Endothelial cell of umbilical vein (primary cell): ENCODE measurements at regions not wholly inside any gene's neighbourhood (a gene's known extent, or its start where the extent isn't known, plus 50 kb on each side); places are given as distances from the start of the nearest gene placed in this dataset.

Source experiments
- EZH2 ChIP-seq: IDR thresholded peaks from 2 replicates; pipeline ENCODE4 v1.6.1; 2012; ENCODE audit warnings: borderline replicate concordance, low read depth, mild to moderate bottlenecking, moderate library complexity, low read length, inconsistent platforms; ENCODE audit not compliant: severe bottlenecking
- MYC ChIP-seq: IDR thresholded peaks from one replicate; pipeline ENCODE4 v1.6.1; 2011; ENCODE audit warnings: mild to moderate bottlenecking, low read depth, low read length
- POLR2A ChIP-seq: IDR thresholded peaks from 2 replicates; pipeline ENCODE4 v1.6.1; 2012; ENCODE audit warnings: low read depth, mild to moderate bottlenecking, control low read depth, low read length
- POLR2AphosphoS5 ChIP-seq: IDR thresholded peaks from 2 replicates; pipeline ENCODE4 v1.6.1; 2012; ENCODE audit warnings: low read depth, mild to moderate bottlenecking, control low read depth, low read length, moderate library complexity; ENCODE audit not compliant: insufficient read depth
- TF ChIP-seq, protein P1 (sequence below), 2 donors: IDR thresholded peaks; 1 replicate in 1 of 2; 2 replicates in 1 of 2; pipeline ENCODE4 v1.5.1; 2011; ENCODE audit warnings: low read length in 2 of 2, mild to moderate bottlenecking in 2 of 2, moderate library complexity in 2 of 2, control low read depth in 1 of 2, inconsistent platforms in 1 of 2, low read depth in 1 of 2; ENCODE audit not compliant: insufficient read depth in 1 of 2; ENCODE audit errors: extremely low read depth in 1 of 2
- TF ChIP-seq, protein P2 (sequence below): IDR thresholded peaks from 2 replicates; pipeline ENCODE4 v1.6.1; 2011; ENCODE audit not compliant: insufficient read depth, insufficient read length

DNA sequence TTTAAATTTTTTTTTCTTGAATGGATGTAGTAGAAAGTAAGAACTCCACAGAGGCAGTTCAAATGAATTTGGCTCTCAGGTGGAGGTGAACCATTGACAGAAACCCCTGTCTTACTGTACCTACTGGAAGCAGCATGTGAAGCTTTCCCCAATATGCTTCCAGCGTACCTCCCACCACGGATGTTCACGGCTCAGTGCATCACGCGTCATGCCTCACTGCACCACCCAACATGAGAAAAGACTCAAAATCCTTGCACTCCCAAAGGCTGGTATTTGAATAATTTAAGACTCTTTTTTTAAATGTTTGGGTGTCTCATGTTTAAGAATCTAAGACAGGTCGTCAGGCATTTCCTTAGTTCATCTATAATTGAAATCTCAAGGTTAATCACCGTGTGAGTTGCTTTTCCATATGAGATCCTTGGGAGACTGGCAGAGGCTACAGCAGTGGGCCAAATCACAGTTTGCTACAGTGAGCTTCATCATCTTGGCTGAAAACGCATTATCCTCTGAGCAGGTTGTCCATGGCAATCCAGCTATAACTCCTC, 846.4 kb downstream of the DCDC2C start:
- TF ChIP-seq, protein P1, sequence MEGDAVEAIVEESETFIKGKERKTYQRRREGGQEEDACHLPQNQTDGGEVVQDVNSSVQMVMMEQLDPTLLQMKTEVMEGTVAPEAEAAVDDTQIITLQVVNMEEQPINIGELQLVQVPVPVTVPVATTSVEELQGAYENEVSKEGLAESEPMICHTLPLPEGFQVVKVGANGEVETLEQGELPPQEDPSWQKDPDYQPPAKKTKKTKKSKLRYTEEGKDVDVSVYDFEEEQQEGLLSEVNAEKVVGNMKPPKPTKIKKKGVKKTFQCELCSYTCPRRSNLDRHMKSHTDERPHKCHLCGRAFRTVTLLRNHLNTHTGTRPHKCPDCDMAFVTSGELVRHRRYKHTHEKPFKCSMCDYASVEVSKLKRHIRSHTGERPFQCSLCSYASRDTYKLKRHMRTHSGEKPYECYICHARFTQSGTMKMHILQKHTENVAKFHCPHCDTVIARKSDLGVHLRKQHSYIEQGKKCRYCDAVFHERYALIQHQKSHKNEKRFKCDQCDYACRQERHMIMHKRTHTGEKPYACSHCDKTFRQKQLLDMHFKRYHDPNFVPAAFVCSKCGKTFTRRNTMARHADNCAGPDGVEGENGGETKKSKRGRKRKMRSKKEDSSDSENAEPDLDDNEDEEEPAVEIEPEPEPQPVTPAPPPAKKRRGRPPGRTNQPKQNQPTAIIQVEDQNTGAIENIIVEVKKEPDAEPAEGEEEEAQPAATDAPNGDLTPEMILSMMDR (IDR thresholded peaks at IDR 0.05; ENCODE audit: extremely low read depth in 1 of 2, insufficient read depth in 1 of 2, low read depth in 1 of 2, low read length in 2 of 2): no peak
- TF ChIP-seq POLR2AphosphoS5 (no peak), EZH2 (no peak), POLR2A (no peak), MYC (no peak)
- TF ChIP-seq, protein P2, sequence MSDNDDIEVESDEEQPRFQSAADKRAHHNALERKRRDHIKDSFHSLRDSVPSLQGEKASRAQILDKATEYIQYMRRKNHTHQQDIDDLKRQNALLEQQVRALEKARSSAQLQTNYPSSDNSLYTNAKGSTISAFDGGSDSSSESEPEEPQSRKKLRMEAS: no peak
